ENCODE measurements at regions not wholly inside any gene's neighbourhood (a gene's known extent, or its start where the extent isn't known, plus 50 kb on each side); places are given as distances from the start of the nearest gene placed in this dataset.

- TF ChIP-seq POLR2A (IDR thresholded peaks at IDR 0.05) = no peak
- no peak for TF ChIP-seq CTCF (IDR thresholded peaks at IDR 0.05)
Measured at GRCh38 chr3:139243710-139244109, 100.1 kb upstream of the MRPS22 start.

Measured in esophagus squamous epithelium (tissue), 4 donors.